HG02870 (cell line): ENCODE measurements at regions not wholly inside any gene's neighbourhood (a gene's known extent, or its start where the extent isn't known, plus 50 kb on each side); places are given as distances from the start of the nearest gene placed in this dataset.

ENCODE experiments used
- ATAC-seq: cut with Tn5 transposase; IDR thresholded peaks from one replicate; pipeline ENCODE4 v1.9.1; 2021; ENCODE audit warnings: mild to moderate bottlenecking, moderate library complexity; ENCODE audit not compliant: unreplicated experiment

DNA sequence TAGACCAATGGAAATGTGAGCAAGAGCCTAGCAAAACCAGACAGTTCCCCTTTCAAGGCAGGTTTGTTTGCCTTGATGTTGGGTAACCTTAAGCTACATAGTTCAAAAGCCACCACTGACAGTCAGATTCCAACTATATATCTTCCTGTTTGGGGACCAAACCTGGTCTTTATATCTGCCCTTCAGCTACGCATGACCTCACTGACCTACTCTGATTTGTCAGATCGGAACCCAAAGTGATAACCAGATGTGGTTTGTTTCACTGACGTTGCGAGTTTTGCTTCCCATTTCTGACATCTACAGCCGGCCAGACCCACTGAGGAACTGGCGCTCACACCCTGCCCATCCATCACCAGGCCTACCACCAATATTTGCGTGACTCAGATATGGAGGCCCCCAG, 361.1 kb upstream of the CHRM3 start:
- ATAC-seq = no peak

DNA sequence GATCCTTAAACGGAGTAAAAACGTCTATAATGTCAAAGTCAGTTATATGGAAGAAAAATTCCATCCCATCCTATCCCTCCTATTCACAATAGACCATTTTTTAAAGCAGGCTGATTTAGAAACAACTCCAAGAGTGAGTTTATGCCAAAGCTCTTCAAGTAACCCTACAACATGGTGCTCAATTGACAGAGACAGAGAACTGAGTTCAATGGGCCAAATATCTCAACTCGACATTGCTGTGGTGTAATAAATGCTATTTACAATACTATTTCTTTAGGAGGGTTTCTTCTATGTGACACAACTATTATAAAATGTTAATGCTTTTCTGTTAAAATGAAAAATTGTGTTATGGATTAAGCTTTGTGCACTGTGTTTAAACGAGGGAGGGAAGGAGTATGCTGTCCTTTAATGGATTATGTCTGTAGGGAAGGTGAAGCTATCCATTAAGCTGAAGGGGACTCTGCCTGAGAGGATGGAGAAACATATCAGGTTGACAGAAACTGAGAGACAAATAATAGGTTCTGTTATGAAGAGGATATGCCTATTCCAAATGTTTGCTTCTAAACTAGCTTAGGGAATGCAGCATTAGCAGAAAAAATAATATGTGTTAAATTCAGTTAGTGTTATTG, 362.5 kb upstream of the CHRM3 start:
- no peak for ATAC-seq

DNA sequence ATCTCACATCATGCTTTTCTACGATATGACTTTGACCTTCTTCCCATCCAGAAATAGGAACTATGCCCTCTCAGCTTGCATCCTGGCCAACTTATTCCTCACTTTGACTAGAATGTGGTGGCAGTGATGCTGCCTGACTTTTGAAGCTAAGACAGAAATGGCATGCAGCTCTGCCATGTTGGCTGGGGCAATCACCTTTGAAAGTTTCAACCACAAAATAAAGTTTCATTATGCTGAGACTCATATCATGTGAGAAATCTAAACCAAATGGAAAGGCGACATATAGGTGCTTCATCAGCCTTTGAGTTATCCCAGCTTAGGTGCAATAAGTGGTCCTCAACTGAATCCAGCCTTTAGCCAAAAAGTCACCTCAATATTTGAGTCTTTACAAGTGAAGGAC, 370.0 kb upstream of the CHRM3 start:
- no peak for ATAC-seq

DNA sequence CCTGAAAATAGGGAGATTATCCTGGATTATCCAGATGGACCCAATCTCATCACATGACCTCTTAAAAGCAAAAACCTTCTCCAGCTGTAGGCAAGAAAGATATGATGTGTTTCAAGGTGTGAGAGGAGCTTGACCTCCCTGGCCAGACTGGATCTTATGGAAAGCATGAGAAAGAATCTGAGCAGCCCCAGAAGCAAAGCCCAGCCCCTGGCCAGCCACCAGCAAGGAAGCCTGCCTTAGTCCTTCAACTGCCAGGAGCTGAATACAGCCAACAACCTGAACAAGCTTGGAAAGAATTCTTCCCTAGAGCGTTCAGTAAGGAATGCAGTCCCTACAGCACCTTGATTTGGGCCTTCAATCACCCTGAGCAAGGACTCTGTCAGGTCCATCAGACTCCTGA, 375.0 kb upstream of the CHRM3 start:
- ATAC-seq = no peak

DNA sequence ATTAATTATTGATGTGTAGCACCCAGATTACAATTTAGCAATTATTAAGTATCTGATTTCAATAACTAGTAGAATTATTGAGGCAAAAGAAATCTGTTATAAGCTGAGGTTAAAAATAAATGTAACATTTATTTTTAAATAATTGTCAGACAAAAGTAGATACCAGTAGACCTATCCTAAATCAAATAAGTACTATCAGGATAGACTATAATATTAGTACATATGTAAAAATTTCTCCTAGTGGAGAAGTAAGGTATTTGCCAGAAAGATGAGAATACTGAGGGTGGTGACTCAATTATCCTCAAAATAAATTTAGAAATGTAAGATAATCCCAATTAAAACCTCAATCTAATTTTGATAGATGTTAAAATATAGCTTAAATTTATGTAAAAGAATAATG, 377.8 kb upstream of the CHRM3 start:
- ATAC-seq = no peak

DNA sequence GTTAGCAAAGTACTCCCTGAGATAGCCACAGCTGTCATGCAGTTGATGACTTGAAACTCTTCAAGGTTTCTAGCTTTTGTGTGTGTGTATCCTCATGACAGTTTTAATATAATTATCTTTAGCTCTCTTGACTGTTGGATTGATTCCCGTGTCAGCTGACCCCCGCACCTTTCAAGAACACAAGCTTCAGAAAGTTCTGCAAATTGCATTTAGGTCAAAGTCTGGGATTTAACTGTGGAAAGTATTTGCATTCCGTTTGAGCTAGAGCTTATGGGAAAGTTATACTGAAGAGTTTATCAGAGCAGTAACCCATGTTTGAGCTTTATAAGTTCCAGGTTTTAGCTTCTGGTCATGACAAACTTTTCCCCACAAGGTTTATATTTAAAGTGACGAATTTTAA, 380.1 kb upstream of the CHRM3 start:
- no peak for ATAC-seq

DNA sequence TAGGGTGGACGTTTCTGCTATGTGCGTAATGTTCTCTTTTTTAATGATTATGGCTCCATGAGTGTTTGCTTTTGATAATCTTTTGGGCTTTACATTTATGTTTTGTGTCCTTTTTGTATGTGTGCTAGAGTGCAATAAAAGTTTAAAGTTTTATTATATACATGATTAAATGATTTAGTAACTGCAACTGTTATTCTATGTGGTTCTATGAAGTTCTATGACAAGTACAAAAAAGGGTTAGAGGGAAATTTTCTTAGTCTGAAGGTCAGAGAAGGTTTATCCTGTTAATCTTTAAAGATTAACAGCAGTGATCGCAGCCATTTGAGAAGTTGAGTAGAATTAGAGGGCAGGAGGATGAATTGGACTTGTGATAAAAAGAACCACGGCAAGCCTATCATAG, 386.4 kb upstream of the CHRM3 start:
- ATAC-seq = no peak

DNA sequence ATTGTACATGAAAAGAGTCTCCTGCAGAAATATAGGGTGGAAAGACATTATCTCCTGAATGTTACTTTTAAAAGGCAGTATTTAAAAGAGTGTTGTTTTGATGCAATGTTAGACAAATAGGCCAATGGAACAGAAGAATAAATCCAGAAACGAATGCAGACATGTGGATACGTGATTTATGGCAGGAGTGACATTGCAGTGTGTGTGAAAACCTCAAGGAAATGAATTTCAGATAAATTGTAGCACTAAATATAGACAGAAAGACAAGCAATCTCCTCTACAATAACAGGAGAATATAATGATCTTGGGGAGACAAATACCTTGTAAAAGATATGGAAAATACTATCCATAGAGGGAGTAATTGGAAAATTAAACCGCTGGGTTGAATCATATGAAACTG, 387.8 kb upstream of the CHRM3 start:
- ATAC-seq = no peak

DNA sequence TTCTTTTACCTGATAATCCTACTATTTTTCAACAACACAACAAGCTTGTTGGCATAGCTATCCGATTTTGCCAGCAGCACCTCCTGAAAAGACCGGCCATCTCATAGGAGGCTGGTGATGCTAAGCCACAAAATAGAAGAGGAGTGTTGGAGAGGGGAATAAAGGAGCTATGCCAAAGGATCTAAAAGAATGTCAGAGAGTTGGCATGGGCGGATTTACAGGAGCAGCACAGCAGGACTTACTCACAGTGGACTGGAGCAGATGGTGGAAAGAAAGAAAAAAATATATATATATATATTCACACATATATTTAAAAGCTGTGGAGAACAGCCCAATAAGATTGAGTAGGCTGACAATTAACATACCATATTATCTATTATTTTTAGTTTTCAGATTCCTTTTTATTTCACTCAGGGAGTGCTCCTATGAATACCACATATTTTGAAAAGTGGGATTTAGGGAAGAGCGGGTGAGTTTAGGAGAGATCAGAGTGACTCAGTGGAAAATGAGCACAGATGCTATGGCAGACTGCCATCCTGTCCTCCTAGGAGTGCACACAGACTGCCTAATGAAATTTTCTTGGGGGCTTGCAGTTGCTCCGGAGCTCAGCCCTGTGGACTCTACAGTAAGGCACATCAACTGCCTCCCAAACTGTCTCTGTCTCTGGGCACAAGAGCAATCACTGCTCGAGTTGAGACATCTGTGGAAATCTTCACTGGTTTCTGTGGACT, 394.4 kb upstream of the CHRM3 start:
- ATAC-seq = no peak

DNA sequence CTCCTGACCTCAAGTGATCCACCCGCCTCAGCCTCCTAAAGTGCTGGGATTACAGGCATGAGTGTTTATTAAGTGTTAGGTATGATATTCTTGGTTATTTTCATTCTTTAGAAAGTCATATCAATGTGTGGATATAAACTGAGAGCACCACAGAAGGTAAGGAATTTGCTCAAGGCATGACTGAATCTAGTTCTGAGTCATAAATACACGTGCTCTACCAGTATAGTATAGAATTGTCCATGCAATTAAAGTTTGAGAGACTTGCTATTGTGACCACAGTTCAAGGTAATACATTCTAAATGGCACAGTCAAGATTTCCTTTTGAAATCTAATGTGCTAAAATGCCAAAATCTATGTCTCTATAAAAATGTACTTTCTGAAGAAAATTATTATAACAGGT, 401.1 kb upstream of the CHRM3 start:
- no peak for ATAC-seq

DNA sequence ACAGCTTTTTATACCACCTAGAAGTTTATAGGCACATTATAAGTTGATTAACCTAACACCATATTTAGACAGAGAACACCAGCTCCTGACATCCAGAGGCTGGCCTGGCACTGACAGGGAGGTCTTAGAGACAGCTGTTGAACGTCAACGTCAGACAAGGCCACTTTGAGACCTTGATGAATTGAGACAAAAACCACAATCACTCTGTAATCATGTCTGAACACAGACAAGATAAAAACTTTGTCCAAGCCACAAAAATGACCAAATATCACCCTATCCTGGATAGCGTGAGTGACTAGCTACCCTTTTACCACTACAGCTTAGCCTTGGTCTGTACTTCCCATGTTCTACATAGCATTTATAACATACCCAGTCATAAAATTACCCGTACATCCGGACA, 403.6 kb upstream of the CHRM3 start:
- ATAC-seq = no peak

DNA sequence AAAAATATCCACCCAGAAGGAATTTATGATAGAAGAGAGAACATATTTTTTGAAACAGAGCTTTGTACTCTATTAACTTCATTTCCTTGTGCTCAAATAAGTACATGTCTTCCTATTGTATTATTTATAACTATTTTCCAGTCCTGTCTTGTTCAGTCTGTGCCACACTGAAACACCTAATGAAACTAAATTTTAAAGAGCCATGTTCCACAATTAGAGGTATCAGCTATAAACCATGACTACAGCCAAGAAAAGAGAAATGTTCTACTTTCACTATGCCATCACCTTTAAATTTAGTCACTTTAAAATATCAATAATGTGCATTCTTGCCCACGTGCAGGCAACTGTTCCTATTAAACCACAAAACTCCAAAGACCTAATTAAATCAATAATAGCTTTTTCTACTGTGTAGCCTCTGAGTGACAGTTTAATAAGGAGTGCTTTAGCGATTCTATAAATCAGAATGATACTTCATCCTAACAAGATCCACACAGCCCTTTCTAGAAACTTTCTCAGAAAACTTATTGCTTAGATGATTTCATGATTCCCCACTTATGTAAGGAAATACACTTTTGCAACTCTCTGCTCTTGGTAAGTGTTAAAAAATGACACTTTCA, 404.9 kb upstream of the CHRM3 start:
- no peak for ATAC-seq

DNA sequence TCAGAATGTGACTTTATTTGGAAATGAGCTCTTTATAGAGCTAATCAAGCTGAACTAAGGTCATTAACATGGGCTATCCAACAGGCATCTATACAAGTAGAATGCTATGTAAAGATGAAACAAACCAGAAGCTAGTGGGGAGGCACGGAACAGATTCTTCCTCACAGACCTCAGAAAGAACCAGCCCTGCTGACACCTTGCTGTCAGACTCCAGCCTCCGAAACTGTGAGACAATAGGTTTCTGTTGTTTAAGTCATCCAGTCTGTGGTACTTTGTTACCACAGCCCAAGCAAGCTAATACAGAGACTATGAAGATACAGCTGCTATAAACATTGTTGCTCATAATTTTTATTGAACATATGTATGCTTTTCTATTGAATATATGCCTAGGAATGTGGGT, 406.3 kb upstream of the CHRM3 start:
- no peak for ATAC-seq

DNA sequence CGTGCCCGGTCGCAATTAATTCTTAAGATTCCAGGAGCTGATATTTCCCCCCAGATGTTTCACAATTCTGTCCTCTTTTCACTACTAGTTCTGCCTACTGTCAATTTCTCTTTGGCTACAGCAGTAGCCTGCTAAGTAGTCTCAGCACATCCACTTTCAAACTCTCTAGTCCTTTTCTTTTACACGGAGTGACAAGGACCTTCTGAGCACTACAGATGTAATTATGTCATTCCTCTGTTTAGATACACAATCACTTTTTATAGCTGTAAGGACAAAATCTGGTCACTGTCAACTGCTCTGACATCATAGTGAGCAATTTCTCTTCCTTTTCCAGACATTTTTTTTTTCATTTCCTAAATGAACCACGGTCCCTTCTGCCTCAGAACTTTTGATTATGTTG, 421.7 kb upstream of the CHRM3 start:
- no peak for ATAC-seq

DNA sequence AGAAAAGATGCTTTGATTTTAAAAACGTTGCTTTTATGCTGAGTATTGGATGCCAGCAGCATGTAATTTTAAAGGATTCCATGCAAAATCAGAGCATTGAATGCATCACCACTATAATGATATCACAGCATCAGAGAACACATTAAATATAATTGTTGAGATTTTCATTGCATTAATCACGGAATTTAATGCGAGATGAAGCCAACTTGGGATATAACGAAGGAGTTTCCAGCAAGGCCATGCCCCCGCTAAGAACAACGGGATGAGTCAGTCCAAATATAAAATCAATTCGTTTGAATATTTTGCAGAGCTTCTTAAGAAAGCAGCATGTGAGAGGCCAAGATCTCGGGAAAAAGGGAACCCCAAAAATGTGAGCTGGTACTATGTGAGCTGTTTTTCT, 423.4 kb upstream of the CHRM3 start:
- no peak for ATAC-seq

DNA sequence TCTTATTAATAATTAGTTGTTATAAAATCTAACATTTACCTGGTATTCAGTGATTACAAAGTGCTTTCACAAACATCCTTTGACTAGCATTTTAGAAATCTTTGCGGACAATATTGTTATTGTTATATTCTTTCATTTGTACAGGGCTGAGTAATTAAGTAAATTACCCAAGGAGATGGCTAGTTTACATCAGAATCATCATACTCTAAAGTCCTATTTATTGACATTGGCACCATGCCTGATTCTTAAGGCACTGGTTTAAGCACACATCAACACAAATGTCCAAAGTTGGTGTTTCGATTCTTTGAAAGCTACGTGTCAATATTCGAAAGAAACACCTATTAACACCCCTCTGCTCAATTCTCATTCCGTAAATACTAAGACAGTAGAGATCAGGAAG, 424.6 kb upstream of the CHRM3 start:
- no peak for ATAC-seq

DNA sequence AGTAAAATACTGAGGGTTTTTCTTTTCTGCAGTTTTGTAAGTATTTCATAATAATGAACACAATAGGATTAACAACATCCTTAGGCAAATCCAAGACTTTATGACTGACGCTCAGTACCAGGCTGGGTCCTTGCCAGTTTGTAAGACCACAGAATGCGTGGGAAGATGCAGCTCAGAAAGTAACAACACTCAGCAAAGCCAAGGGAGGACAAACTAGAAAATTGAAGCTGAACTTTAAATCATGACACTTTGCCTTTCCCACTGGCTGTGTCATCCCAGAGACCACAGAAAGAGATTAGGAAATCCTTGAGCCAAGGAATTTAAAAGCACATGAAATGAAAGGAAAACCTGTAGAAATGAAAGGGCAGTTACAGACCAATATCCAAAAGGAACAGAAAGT, 426.3 kb upstream of the CHRM3 start:
- no peak for ATAC-seq

DNA sequence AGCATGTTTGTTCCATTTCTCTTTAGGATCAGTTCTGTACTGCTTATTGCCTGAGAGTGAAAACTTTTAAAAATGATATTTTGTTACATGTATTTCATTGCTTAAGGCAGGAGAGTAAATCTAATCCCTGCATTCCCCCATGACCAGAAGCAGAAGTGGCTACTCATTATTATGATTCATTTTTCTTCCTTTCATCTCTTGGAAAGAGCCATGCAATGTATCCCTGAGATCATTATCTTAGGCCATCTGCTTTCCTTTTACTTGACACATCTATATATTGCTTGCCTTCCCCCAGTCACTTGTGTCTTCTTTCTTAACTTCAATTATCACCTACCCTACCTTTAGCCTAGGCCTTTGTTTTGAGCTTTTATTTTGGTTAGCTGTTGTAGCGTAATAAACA, 430.4 kb upstream of the CHRM3 start:
- no peak for ATAC-seq

DNA sequence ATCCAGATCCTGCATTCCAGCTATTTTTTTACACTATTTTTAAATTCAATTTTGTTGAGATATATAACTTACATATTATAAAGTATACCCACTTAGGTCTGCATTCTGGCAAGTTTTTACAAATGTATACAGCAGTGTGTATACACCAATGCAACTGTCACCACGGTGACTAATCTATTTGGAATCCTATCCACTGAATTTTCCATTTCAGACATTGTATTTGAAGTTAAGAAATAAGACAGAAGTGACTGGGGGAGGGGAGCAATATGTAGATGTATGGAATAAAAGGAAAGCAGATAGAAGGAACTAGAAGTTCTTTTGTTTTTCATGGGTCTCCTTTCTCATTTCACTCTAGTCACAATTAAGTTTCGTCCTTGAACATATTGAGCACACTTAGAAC, 431.5 kb upstream of the CHRM3 start:
- ATAC-seq = no peak

DNA sequence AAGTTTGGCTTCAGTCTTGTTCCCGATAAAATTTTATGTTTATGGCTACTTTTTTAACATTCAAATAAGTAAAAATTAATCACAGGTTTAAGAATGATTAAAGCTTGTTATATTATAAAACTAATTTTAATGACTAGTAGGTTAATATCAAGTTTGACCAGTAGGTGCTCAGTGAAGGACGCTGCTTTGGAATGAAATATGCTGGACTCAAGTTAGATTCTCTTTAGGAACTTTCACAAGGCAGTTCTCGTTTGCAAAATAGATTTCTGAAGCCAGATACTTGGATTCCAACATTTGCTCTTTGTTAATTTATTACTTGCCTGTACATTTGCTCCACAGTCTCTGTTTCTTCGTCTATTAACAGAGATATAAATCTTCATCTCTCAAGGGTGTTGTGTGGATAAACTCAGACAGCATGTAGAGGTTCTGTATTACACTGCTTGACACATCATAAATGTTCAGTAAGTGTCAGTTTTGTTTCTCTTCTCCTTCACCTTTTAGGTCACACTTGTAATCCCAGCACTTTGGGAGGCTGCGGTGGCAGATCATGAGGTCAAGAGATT, 432.8 kb upstream of the CHRM3 start:
- no peak for ATAC-seq

DNA sequence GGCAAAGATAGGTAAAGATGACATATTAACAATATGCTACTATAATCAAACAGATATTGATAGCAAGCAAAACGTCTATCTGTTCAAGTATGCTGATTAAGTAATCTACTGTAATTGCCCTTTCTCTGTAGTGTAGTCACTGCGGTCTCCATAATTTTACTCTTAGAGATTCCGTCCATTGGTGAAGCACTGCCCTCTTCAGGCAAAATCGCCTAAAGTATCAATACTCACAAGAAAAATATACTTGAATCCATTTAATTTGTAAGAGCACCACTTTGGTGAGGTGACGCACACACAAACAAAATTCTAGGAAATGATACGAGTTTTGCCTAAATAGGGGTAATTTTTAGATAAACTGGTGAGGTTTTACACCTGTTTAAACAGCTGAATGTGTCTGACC, 434.6 kb upstream of the CHRM3 start:
- no peak for ATAC-seq

DNA sequence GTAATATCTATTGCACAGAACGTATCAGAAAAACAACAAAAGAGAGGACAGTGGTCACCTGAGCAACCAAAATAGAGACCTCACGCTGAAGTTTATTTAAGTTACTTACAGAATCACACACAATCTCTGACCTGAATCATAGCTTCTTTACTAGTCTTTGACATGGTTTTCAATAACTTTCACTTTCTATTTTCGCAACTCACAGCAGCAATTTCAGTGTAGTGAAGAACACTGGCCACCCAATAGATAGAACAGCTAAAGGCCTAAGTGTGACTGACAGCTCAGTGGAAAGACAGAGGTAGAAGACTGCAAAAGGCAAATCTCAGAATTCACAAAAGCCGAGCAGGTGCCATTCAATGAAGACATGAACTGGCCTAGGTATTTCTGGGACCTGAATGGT, 435.6 kb upstream of the CHRM3 start:
- ATAC-seq = no peak
